NCI-H748 treated with DMSO at 0.1 percent for 48 hours (cell line): ENCODE measurements at regions not wholly inside any gene's neighbourhood (a gene's known extent, or its start where the extent isn't known, plus 50 kb on each side); places are given as distances from the start of the nearest gene placed in this dataset.

Experiments
- DNase-seq: peaks from one replicate; lab custom pipeline; 2025; lab: John Stamatoyannopoulos, UW

- no peak for DNase-seq
These were observed 361.0 kb upstream of the MARCKS start for GRCh38 chr6:113496166-113496565.

- DNase-seq: no peak
These were observed 356.9 kb upstream of the MARCKS start for GRCh38 chr6:113500221-113500620.

- no peak for DNase-seq
These were observed 352.0 kb upstream of the MARCKS start for GRCh38 chr6:113505084-113505699.

GRCh38 chr6:113508249-113508648 lies 348.9 kb upstream of the MARCKS start:
- DNase-seq: no peak

- DNase-seq: no peak
These were observed 346.0 kb upstream of the MARCKS start for GRCh38 chr6:113511100-113511499.

- no peak for DNase-seq
These were observed 344.6 kb upstream of the MARCKS start for GRCh38 chr6:113512576-113512975.

- DNase-seq: no peak
These were observed 344.1 kb upstream of the MARCKS start for GRCh38 chr6:113513086-113513485.

GRCh38 chr6:113522376-113522775 lies 334.8 kb upstream of the MARCKS start:
- no peak for DNase-seq

- no peak for DNase-seq
These were observed 332.3 kb upstream of the MARCKS start for GRCh38 chr6:113524826-113525225.

GRCh38 chr6:113526553-113526952 lies 330.6 kb upstream of the MARCKS start:
- no peak for DNase-seq

- no peak for DNase-seq
These were observed 330.1 kb upstream of the MARCKS start for GRCh38 chr6:113526995-113527394.

GRCh38 chr6:113528111-113528510 lies 329.0 kb upstream of the MARCKS start:
- DNase-seq: no peak

GRCh38 chr6:113529196-113529595 lies 327.9 kb upstream of the MARCKS start:
- DNase-seq: no peak

- DNase-seq: no peak
These were observed 327.3 kb upstream of the MARCKS start for GRCh38 chr6:113529879-113530278.

- no peak for DNase-seq
These were observed 326.4 kb upstream of the MARCKS start for GRCh38 chr6:113530769-113531168.

GRCh38 chr6:113539202-113539601 lies 317.9 kb upstream of the MARCKS start:
- no peak for DNase-seq

GRCh38 chr6:113539623-113540022 lies 317.5 kb upstream of the MARCKS start:
- no peak for DNase-seq

GRCh38 chr6:113540466-113540865 lies 316.7 kb upstream of the MARCKS start:
- no peak for DNase-seq

- DNase-seq: no peak
These were observed 306.0 kb upstream of the MARCKS start for GRCh38 chr6:113551168-113551567.

- DNase-seq: no peak
These were observed 300.4 kb upstream of the MARCKS start for GRCh38 chr6:113556775-113557174.

GRCh38 chr6:113558431-113558830 lies 298.7 kb upstream of the MARCKS start:
- DNase-seq: no peak

GRCh38 chr6:113558966-113559365 lies 298.2 kb upstream of the MARCKS start:
- no peak for DNase-seq

GRCh38 chr6:113560376-113560775 lies 296.8 kb upstream of the MARCKS start:
- no peak for DNase-seq

- DNase-seq: no peak
These were observed 296.2 kb upstream of the MARCKS start for GRCh38 chr6:113560908-113561307.

- DNase-seq: no peak
These were observed 294.9 kb upstream of the MARCKS start for GRCh38 chr6:113562248-113562647.
